Stimulated activated CD4-positive, alpha-beta T cell treated with anti-CD3 and anti-CD28 coated beads, Interleukin-1b, Interleukin-23, amount 100 ng/mL, for 4 hours (primary cell): ENCODE measurements at regions not wholly inside any gene's neighbourhood (a gene's known extent, or its start where the extent isn't known, plus 50 kb on each side); places are given as distances from the start of the nearest gene placed in this dataset.

Source experiments
- DNase-seq, 2 donors: peaks; one replicate each; pipeline ENCODE4 v3.0.0-alpha.2; 2020; ENCODE audit warnings: low read depth in 2 of 2

- DNase-seq: no peak
Observed at GRCh38 chr11:71076525-71077304, 175.7 kb downstream of the SHANK2 start.

GRCh38 chr11:71075871-71076420 lies 176.4 kb downstream of the SHANK2 start:
- DNase-seq: no peak

- DNase-seq: no peak
Observed at GRCh38 chr11:71075116-71075720, 177.2 kb downstream of the SHANK2 start.

GRCh38 chr11:71071736-71072509 lies 180.5 kb downstream of the SHANK2 start:
- DNase-seq: no peak

GRCh38 chr11:71070490-71071453 lies 181.6 kb downstream of the SHANK2 start:
- no peak for DNase-seq

GRCh38 chr11:71068963-71069362 lies 183.4 kb downstream of the SHANK2 start:
- no peak for DNase-seq

GRCh38 chr11:71067753-71068152 lies 184.6 kb downstream of the SHANK2 start:
- no peak for DNase-seq

- DNase-seq: no peak
Observed at GRCh38 chr11:71066311-71066710, 186.1 kb downstream of the SHANK2 start.

- DNase-seq: no peak
Observed at GRCh38 chr11:71065841-71066240, 186.5 kb downstream of the SHANK2 start.

- DNase-seq: no peak
Observed at GRCh38 chr11:71064702-71065515, 187.5 kb downstream of the SHANK2 start.

GRCh38 chr11:71064183-71064582 lies 188.2 kb downstream of the SHANK2 start:
- no peak for DNase-seq

GRCh38 chr11:71063129-71063528 lies 189.2 kb downstream of the SHANK2 start:
- no peak for DNase-seq

- no peak for DNase-seq
Observed at GRCh38 chr11:71062199-71062598, 190.2 kb downstream of the SHANK2 start.

- DNase-seq: no peak
Observed at GRCh38 chr11:71060391-71060791, 192.0 kb downstream of the SHANK2 start.

- no peak for DNase-seq
Observed at GRCh38 chr11:71059662-71060061, 192.7 kb downstream of the SHANK2 start.

GRCh38 chr11:71055925-71056324 lies 196.5 kb downstream of the SHANK2 start:
- no peak for DNase-seq
